Endothelial cell of umbilical vein (primary cell): ENCODE measurements at regions not wholly inside any gene's neighbourhood (a gene's known extent, or its start where the extent isn't known, plus 50 kb on each side); places are given as distances from the start of the nearest gene placed in this dataset.

Experiments
- BruUV-seq: library from RNA; stranded (reverse); fragments of 400-500 nt; replicated peaks from 2 replicates; lab custom pipeline; 2021; lab: Mats Ljungman, UMichigan
- CTCF ChIA-PET: fragments of 300-600, 350-600 bp; sonication (Branson Sonifier 250); formaldehyde crosslinking; loops from one replicate; lab custom pipeline; 2021; ENCODE audit warnings: antibody characterized with exemption, inconsistent platforms; lab: Charles Lee
- POLR2A ChIA-PET: fragments of 300-600, 350-600 bp; sonication (Branson Sonifier 250); formaldehyde crosslinking; loops from one replicate; lab custom pipeline; 2021; ENCODE audit warnings: antibody characterized with exemption, inconsistent platforms; lab: Charles Lee
- DNase-seq: peaks from one replicate; pipeline ENCODE4 v3.0.0-alpha.2; 2011; ENCODE audit warnings: low read depth, low spot score
- FAIRE-seq: peaks from 2 replicates; lab custom pipeline; 2011; peaks lifted over from hg19 to GRCh38; lab: Jason Lieb, UNC
- H2AFZ ChIP-seq: 2 replicates; pipeline ENCODE4 v1.6.0; 2012; ENCODE audit warnings: low read depth, low read length, control low read depth, inconsistent platforms
- H3K27ac ChIP-seq: 2 replicates; pipeline ENCODE4 v1.5.1; 2011; ENCODE audit warnings: low read depth, mild to moderate bottlenecking, control low read depth, low read length, moderate library complexity; ENCODE audit not compliant: insufficient read depth
- H3K27me3 ChIP-seq, 2 experiments: 2 replicates each; pipeline versions ENCODE4 v1.6.0 to v1.6.1; 2011; ENCODE audit warnings: low read length in 2 of 2, mixed read lengths in 1 of 2; ENCODE audit not compliant: control insufficient read depth in 2 of 2, insufficient read depth in 2 of 2
- H3K36me3 ChIP-seq, 2 experiments: 2 replicates in 1 of 2; 3 replicates in 1 of 2; pipeline ENCODE4 v1.5.1; 2011; ENCODE audit warnings: low read length in 2 of 2, mild to moderate bottlenecking in 1 of 2, moderate library complexity in 1 of 2; ENCODE audit not compliant: control insufficient read depth in 2 of 2, insufficient read depth in 2 of 2; ENCODE audit errors: extremely low read depth in 1 of 2
- H3K4me1 ChIP-seq: 3 replicates; pipeline ENCODE4 v1.5.1; 2011; ENCODE audit warnings: mild to moderate bottlenecking, low read length; ENCODE audit not compliant: control insufficient read depth, insufficient read depth; ENCODE audit errors: extremely low read depth
- H3K4me2 ChIP-seq: 2 replicates; pipeline ENCODE4 v1.6.1; 2011; ENCODE audit warnings: low read length, control low read depth, mixed read lengths; ENCODE audit not compliant: insufficient read depth
- H3K4me3 ChIP-seq, 3 experiments: fragments of 200-600 bp in 1 of 3; sonication (generic), shearing (Covaris generic) in 1 of 3; replicated peaks in 1 of 3; 2 replicates each; pipeline ENCODE4 v1.5.1; 2011 to 2016; ENCODE audit warnings: control low read depth in 3 of 3, low read length in 3 of 3, mild to moderate bottlenecking in 2 of 3, inconsistent platforms in 1 of 3, low read depth in 1 of 3, moderate library complexity in 1 of 3; ENCODE audit not compliant: insufficient read depth in 1 of 3
- H3K79me2 ChIP-seq: 2 replicates; pipeline ENCODE4 v1.6.0; 2012; ENCODE audit warnings: low read length, inconsistent platforms; ENCODE audit not compliant: control insufficient read depth, insufficient read depth
- H3K9ac ChIP-seq: replicated peaks from 2 replicates; pipeline ENCODE3; 2011; ENCODE audit warnings: low read length, control low read depth; ENCODE audit not compliant: insufficient read depth; ENCODE audit errors: extremely low read depth
- H3K9me1 ChIP-seq: replicated peaks from 3 replicates; pipeline ENCODE4 v1.6.0; 2011; ENCODE audit warnings: mild to moderate bottlenecking, low read length; ENCODE audit not compliant: control insufficient read depth, insufficient read depth; ENCODE audit errors: extremely low read depth
- H3K9me3 ChIP-seq: replicated peaks from 2 replicates; pipeline ENCODE4 v1.5.1; 2012; ENCODE audit warnings: low read length, inconsistent platforms; ENCODE audit not compliant: control insufficient read depth, insufficient read depth
- H4K20me1 ChIP-seq: replicated peaks from 2 replicates; pipeline ENCODE3; 2011; ENCODE audit warnings: mild to moderate bottlenecking, low read length; ENCODE audit not compliant: control insufficient read depth, insufficient read depth; ENCODE audit errors: extremely low read depth
- EZH2 ChIP-seq: IDR thresholded peaks from 2 replicates; pipeline ENCODE4 v1.6.1; 2012; ENCODE audit warnings: borderline replicate concordance, low read depth, mild to moderate bottlenecking, moderate library complexity, low read length, inconsistent platforms; ENCODE audit not compliant: severe bottlenecking
- GATA2 ChIP-seq: IDR thresholded peaks from 2 replicates; pipeline ENCODE4 v1.7.0; 2011; ENCODE audit warnings: low read depth, mild to moderate bottlenecking, moderate library complexity, mixed read lengths, low read length; ENCODE audit not compliant: insufficient read length, insufficient read depth
- POLR2A ChIP-seq: IDR thresholded peaks from 2 replicates; pipeline ENCODE4 v1.6.1; 2012; ENCODE audit warnings: low read depth, mild to moderate bottlenecking, control low read depth, low read length
- dilution Hi-C: fragments of 300-500 bp; cut with MboI; formaldehyde crosslinking; loops from one replicate; pipeline ENCODE4 v1.15.0; 2019; ENCODE audit warnings: low sequenced_read_pairs; ENCODE audit not compliant: extremely low pct_ligation_motif_present
- intact Hi-C: fragments of 100-400 bp; cut with micrococcal nuclease; formaldehyde crosslinking; loops from one replicate; pipeline ENCODE4 v1.10.0; 2022
- TF ChIP-seq, protein P1 (sequence below), 2 donors: IDR thresholded peaks; 1 replicate in 1 of 2; 2 replicates in 1 of 2; pipeline ENCODE4 v1.5.1; 2011; ENCODE audit warnings: low read length in 2 of 2, mild to moderate bottlenecking in 2 of 2, moderate library complexity in 2 of 2, control low read depth in 1 of 2, inconsistent platforms in 1 of 2, low read depth in 1 of 2; ENCODE audit not compliant: insufficient read depth in 1 of 2; ENCODE audit errors: extremely low read depth in 1 of 2

- CTCF ChIA-PET: no interaction called here
- peak; percentile 54 for FAIRE-seq
These were observed 496.4 kb downstream of the BUD13 start for GRCh38 chr11:116276051-116277044.

More at GRCh38 chr11:116276051-116277044, 496.4 kb downstream of the BUD13 start:
- dilution Hi-C loops: no loop called here
- BruUV-seq: no TSS peak
- Histone ChIP-seq H4K20me1 (no peaks in the 10 kb centered on the region), H2AFZ (peak overlapping the region; percentile 74), H3K4me3 (no peak overlapping the region), H3K36me3 (no peaks in the 10 kb centered on the region), H3K4me2 (peak overlapping the region; percentile 32), H3K79me2 (no peaks in the 10 kb centered on the region), H3K27me3 (peaks cover 0 to 3% of the 10 kb centered on the region in 2 experiments), H3K9ac (no peak overlapping the region), H3K4me1 (no peaks in the 10 kb centered on the region), H3K9me1 (no peaks in the 10 kb centered on the region), H3K9me3 (no peaks in the 10 kb centered on the region), H3K27ac (no peak overlapping the region)
- POLR2A ChIA-PET: no interaction called here
- intact Hi-C loops: loop anchor here (1.0 to 10.0 kb wide), 6 partner anchors 59 to 1502 kb away; no protein-coding TSS in a partner anchor
- DNase-seq: peak; percentile 50
- TF ChIP-seq EZH2 (no peak), POLR2A (no peak), GATA2 (no peak)
- TF ChIP-seq, protein P1, sequence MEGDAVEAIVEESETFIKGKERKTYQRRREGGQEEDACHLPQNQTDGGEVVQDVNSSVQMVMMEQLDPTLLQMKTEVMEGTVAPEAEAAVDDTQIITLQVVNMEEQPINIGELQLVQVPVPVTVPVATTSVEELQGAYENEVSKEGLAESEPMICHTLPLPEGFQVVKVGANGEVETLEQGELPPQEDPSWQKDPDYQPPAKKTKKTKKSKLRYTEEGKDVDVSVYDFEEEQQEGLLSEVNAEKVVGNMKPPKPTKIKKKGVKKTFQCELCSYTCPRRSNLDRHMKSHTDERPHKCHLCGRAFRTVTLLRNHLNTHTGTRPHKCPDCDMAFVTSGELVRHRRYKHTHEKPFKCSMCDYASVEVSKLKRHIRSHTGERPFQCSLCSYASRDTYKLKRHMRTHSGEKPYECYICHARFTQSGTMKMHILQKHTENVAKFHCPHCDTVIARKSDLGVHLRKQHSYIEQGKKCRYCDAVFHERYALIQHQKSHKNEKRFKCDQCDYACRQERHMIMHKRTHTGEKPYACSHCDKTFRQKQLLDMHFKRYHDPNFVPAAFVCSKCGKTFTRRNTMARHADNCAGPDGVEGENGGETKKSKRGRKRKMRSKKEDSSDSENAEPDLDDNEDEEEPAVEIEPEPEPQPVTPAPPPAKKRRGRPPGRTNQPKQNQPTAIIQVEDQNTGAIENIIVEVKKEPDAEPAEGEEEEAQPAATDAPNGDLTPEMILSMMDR (IDR thresholded peaks at IDR 0.05; ENCODE audit: extremely low read depth in 1 of 2, insufficient read depth in 1 of 2, low read depth in 1 of 2, low read length in 2 of 2): peak; percentile 84 to 95
